Epithelial cell of esophagus (primary cell): ENCODE measurements at regions not wholly inside any gene's neighbourhood (a gene's known extent, or its start where the extent isn't known, plus 50 kb on each side); places are given as distances from the start of the nearest gene placed in this dataset.

Experiments
- DNase-seq: peaks from one replicate; pipeline ENCODE4 v3.0.0; 2010; ENCODE audit warnings: low read depth
- H3K4me3 ChIP-seq: 2 replicates; pipeline ENCODE4 v1.5.1; 2011; ENCODE audit warnings: mild to moderate bottlenecking, low read length, control low read depth
- TF ChIP-seq, protein P1 (sequence below): IDR thresholded peaks from 2 replicates; pipeline ENCODE4 v1.5.1; 2011; ENCODE audit warnings: low read depth, mild to moderate bottlenecking, low read length, control low read depth, inconsistent platforms; ENCODE audit not compliant: insufficient read depth; ENCODE audit errors: missing control alignments

DNA sequence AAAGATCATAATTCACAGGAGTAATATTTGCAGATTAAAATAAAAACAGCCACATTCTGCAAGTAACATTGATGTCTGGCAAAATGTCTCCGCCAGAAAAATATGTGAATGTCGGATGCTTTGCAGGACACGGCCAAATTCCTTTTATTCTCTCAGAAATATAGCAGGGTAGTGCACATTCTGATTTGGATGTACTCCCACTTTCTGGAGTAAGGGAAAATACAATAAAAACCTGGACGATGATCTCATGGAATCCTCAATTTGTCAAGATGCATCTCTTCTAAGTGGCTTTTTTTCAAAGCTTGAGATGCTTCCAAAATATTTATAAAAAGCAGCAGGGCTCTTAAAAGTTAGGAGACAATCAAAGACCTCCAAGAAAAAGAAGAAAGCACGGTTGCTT is 133.3 kb downstream of the TBX5 start:
- TF ChIP-seq, protein P1, sequence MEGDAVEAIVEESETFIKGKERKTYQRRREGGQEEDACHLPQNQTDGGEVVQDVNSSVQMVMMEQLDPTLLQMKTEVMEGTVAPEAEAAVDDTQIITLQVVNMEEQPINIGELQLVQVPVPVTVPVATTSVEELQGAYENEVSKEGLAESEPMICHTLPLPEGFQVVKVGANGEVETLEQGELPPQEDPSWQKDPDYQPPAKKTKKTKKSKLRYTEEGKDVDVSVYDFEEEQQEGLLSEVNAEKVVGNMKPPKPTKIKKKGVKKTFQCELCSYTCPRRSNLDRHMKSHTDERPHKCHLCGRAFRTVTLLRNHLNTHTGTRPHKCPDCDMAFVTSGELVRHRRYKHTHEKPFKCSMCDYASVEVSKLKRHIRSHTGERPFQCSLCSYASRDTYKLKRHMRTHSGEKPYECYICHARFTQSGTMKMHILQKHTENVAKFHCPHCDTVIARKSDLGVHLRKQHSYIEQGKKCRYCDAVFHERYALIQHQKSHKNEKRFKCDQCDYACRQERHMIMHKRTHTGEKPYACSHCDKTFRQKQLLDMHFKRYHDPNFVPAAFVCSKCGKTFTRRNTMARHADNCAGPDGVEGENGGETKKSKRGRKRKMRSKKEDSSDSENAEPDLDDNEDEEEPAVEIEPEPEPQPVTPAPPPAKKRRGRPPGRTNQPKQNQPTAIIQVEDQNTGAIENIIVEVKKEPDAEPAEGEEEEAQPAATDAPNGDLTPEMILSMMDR: no peak
- DNase-seq: no peak
- H3K4me3 ChIP-seq: no peak overlapping the region

DNA sequence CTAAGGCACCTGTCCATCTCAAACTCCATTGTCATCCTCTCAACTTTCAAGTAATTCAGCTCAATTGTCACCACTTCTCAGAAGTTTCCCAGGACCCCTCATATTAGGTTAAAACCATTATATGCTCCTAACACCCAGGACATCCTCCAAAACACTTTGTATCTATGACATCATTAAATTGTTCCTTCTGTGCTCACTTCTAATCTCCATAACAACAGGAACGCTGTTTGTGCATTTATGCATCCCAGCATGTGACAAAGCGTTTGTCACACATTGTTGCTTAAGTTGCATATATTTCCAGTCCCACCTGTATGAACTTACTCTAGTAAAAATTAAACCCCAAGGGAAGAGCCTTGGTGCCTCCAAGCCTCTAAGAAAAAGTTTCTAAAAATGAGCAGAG is 133.9 kb downstream of the TBX5 start:
- no peak for DNase-seq
- H3K4me3 ChIP-seq: no peak overlapping the region
- TF ChIP-seq, protein P1: no peak

DNA sequence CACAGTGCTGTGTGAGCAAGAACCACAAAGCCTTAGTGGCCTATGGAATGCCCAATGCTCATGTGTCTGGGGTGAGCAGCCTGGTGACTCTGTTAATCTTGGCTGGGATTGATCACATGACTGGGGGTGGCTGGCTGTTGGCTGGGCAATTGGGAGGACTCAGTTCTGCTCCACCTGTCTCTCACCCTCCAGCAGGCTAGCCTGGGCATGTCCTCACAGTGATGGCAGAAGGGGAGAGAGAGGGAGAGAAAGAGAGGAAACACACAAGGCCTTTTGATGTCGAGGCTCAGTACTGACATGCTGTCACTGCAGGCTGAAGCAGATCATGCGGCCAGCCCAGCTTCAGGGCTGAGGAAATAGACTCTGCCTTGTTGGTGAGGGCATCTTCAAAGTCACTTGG is 136.8 kb downstream of the TBX5 start:
- TF ChIP-seq, protein P1: no peak
- H3K4me3 ChIP-seq: no peak overlapping the region
- peak; percentile 23 for DNase-seq

DNA sequence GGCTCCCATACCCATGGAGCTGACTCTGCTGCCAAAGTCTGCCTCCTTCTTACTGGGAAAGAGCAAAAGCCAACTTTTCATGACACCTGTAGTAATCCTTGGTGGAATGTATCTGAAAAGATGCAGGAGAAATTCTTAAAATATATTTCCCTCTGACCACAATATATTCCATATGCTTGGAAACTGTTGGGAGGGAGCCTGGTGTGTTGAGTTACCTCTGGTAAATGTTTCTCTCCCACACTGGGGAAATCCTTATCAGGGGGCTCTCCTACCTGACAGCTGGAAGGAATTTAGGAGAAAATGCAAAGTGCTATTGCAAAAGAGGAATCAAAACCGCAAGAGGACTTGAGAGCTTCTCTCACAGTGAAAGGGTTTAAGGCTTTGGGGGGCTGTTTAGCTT is 139.4 kb downstream of the TBX5 start:
- H3K4me3 ChIP-seq: no peak overlapping the region
- DNase-seq: no peak
- TF ChIP-seq, protein P1: no peak

DNA sequence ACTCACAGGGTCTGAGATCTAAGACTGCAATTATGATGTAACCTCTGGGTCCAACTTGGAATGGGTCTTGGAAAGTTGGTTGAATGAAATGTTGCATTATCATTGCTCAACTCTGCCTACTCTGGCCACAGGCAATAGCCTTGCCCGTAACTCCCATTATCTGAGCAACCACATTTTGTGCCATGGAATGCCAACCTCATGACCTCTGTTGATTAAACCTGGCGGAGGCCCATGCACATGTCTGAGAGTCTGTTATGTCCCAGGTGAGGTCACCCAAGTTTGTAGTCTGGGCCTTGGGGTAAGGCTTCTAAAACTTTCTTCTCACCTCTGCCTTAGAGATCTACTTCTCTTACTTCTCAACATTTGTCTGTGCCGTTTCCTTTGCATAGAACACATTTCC is 140.9 kb downstream of the TBX5 start:
- no peak for DNase-seq
- TF ChIP-seq, protein P1: no peak
- no peak overlapping the region for H3K4me3 ChIP-seq

DNA sequence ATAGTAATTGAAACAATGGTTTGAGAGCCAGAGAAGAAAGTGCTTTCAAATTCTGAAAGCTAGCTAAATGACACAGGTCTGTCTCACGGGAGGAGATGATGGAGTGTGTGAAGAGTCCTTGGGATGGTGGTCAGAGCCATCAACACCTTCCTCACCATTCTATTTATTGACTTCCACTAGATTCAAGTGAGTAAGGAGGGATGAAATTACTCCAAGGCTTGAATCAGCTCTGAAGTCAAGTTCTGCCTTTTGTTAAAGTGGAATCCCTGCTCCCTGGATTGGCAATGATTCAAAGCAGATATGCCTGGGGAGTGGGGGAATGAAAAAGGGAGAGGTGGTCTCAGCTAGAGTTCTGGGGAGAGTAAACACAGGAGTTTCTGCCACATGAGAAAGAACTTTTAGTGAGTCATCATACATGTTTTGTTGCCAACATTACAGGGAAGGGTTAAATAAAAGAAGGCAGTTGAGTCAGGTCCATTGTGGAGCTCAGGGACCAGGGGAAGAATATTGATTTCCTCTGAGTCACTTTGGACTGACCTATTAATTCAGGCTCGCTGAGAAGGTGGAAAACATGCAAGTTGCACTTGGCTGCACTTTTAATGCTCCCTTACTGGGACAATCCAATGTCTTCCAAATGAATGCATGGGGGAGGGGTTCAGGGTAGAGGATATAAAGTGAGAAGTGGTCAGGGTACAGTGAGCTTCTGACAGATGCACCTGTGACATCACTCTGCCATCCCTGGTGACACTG is 142.7 kb downstream of the TBX5 start:
- TF ChIP-seq, protein P1: no peak
- DNase-seq: no peak
- no peak overlapping the region for H3K4me3 ChIP-seq

DNA sequence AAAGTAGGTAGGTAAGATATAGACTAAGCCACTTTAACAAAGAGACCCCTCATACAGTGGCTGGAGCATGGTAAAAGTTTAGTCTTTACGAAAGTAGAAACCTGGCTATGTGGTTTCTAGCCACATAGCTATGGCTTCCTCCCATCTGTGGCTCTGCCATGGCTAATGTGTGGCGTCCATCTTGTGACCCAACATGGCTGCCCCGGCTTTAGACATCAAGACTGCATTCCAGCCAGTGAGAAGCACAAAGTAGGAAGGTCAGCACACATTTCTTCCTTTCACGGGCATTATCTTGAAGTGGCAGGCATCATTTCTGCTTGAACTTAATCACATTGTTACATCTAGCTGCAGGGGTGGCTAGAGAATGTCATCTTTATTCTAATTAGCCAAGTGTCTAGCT is 148.3 kb downstream of the TBX5 start:
- DNase-seq: no peak
- TF ChIP-seq, protein P1: no peak
- no peak overlapping the region for H3K4me3 ChIP-seq
